Pancreas (tissue), 10 donors: ENCODE measurements at regions not wholly inside any gene's neighbourhood (a gene's known extent, or its start where the extent isn't known, plus 50 kb on each side); places are given as distances from the start of the nearest gene placed in this dataset.

Experiments used
- ATAC-seq, 4 donors: fragments of 200-7000 bp; cut with Tn5 transposase; one replicate each; pipeline versions ENCODE4 v1.8.0 to v1.9.1; 2020; ENCODE audit warnings: mild to moderate bottlenecking in 4 of 4, moderate library complexity in 4 of 4
- DNase-seq, 6 donors: peaks; one replicate each; pipeline ENCODE4 v3.0.0-alpha.2; 2020
- FAIRE-seq: peaks from 2 replicates; lab custom pipeline; 2012; peaks lifted over from hg19 to GRCh38; lab: Jason Lieb, UNC
- H3K27ac ChIP-seq, 4 donors: fragments of 200-600 bp; sonication (generic); 1 replicate in 3 of 4; 2 replicates in 1 of 4; pipeline versions ENCODE4 v1.5.0 to v1.8.0; 2020
- H3K27me3 ChIP-seq, 4 donors: fragments of 200-600 bp; one replicate each; pipeline ENCODE4 v1.8.0; 2021
- H3K36me3 ChIP-seq, 3 donors: fragments of 200-600 bp; sonication (generic) in 1 of 3; one replicate each; pipeline versions ENCODE4 v1.5.0 to v1.8.0; 2020 to 2021
- H3K4me1 ChIP-seq, 3 donors: fragments of 200-600 bp; one replicate each; pipeline ENCODE4 v1.8.0; 2021
- H3K4me3 ChIP-seq, 4 donors: fragments of 200-600 bp; sonication (generic) in 2 of 4; one replicate each; pipeline versions ENCODE4 v1.5.0 to v1.8.0; 2020 to 2021
- H3K9me3 ChIP-seq, 4 donors: fragments of 200-600 bp; one replicate each; pipeline ENCODE4 v1.8.0; 2021
- WGBS, 2 donors: extraction: QIAGEN DNeasy Blood & Tissue Kit; methylation state at CpG; one replicate each; pipeline ENCODE4 v1.1.7; 2013; 5-methylcytosine and 5-hydroxymethylcytosine counted together
- intact Hi-C, 3 donors: fragments of 100-400 bp; cut with DNase I; formaldehyde crosslinking; loops; one replicate each; pipeline versions ENCODE4 v1.11.1 to v1.14.2; 2022
- TF ChIP-seq, protein P1 (sequence below), 4 donors: fragments of 200-600 bp; sonication (generic) in 3 of 4; IDR thresholded peaks; one replicate each; pipeline versions ENCODE4 v1.5.0 to v1.8.0; 2021; ENCODE audit warnings: antibody characterized with exemption in 4 of 4
- donor health status: healthy with polysubstance abuse.
- donor health status: DM: no; HTN: no; CAD: no; lungs with moderate emphysema.
- donor health status: DM: no; HTN: no; CAD: no.
- donor health status: control.
- donor health status: control.
- donor health status: Bipolar disorder and iron deficiency.
- donor health status: DM: yes; HTN: yes; CAD: no.
- donor health status: DM: no; HTN: no; CAD: no.
- donor health status: DM: no; HTN: no; CAD: no.
- donor health status: DM: yes; HTN: yes; CAD: no.

DNA sequence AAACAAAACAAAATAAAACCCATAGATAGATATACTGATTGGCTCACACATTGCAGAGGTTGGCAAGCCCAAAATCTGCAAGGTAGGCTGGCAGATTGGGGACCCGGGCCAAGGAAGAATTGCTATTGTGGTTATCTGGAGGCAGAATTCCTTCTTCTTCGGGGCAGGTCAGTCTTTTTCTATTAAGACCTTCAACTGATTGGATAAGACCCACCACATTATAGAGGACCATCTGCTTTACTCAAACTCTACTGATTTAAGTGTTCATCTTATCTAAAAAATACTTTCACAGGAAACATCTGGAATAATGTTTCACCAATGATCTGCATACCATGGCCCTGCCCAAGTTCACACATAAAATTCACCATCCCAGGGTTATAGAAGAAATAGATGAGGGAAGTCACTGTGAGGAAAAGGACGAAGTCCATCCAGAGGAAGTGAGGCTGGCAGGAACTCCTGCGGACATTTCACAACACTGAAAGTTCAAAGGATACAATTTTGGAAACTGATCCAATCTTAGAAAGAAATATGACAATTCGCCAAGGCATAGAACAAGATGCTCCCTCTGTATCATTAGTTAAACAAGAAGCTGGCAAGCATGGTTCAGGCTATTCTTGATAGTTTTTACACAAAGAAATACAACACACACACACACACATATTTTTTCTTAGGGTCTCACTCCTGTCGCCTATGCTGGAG is 127.6 kb upstream of the MED13L start:
- Histone ChIP-seq H3K36me3 (no peaks in the 10 kb centered on the region), H3K9me3 (no peaks in the 10 kb centered on the region), H3K27me3 (no peaks in the 10 kb centered on the region), H3K27ac (no peak overlapping the region), H3K4me3 (no peak overlapping the region), H3K4me1 (no peaks in the 10 kb centered on the region)
- FAIRE-seq: no peak
- 83 to 87% methylated on average over 6 of the region's 6 CpGs for WGBS, 2 donors
- intact Hi-C loops: no loop called here
- TF ChIP-seq, protein P1, sequence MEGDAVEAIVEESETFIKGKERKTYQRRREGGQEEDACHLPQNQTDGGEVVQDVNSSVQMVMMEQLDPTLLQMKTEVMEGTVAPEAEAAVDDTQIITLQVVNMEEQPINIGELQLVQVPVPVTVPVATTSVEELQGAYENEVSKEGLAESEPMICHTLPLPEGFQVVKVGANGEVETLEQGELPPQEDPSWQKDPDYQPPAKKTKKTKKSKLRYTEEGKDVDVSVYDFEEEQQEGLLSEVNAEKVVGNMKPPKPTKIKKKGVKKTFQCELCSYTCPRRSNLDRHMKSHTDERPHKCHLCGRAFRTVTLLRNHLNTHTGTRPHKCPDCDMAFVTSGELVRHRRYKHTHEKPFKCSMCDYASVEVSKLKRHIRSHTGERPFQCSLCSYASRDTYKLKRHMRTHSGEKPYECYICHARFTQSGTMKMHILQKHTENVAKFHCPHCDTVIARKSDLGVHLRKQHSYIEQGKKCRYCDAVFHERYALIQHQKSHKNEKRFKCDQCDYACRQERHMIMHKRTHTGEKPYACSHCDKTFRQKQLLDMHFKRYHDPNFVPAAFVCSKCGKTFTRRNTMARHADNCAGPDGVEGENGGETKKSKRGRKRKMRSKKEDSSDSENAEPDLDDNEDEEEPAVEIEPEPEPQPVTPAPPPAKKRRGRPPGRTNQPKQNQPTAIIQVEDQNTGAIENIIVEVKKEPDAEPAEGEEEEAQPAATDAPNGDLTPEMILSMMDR (IDR thresholded peaks at IDR 0.05): no peak
- no peak for ATAC-seq
- DNase-seq: no peak

DNA sequence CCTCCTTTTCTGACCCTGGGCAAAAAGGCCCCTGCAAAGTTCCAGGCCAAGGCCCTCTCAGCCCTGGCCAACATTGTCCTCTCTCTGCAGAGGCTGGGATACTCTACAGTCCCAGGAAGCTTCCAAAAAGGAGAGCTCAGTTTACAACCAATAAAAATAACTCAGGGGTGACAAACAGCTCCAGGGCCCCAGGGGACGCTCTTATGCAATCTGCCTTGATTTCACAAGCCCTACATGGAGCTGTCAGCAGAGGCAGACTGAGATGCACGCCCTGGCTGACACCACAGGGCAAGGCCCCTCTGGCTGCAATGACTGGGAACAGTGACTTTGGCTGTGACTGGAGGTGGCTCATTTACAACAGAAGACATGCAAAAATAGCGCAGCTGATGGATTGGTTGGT is 129.0 kb upstream of the MED13L start:
- ATAC-seq (peak in 3 of 4 donors; percentile 62 to 82 (median 76)), FAIRE-seq (no peak), DNase-seq (peak in 3 of 6 donors; percentile 15 to 41 (median 38))
- 67 to 74% methylated on average over 3 of the region's 3 CpGs for WGBS, 2 donors
- H3K36me3 ChIP-seq: no peaks in the 10 kb centered on the region
- H3K4me3 ChIP-seq: no peak overlapping the region
- TF ChIP-seq, protein P1 (IDR thresholded peaks at IDR 0.05): no peak
- intact Hi-C loops: no loop called here
- no peaks in the 10 kb centered on the region for H3K27me3 ChIP-seq
- H3K27ac ChIP-seq: no peak overlapping the region
- no peaks in the 10 kb centered on the region for H3K4me1 ChIP-seq
- H3K9me3 ChIP-seq: no peaks in the 10 kb centered on the region

DNA sequence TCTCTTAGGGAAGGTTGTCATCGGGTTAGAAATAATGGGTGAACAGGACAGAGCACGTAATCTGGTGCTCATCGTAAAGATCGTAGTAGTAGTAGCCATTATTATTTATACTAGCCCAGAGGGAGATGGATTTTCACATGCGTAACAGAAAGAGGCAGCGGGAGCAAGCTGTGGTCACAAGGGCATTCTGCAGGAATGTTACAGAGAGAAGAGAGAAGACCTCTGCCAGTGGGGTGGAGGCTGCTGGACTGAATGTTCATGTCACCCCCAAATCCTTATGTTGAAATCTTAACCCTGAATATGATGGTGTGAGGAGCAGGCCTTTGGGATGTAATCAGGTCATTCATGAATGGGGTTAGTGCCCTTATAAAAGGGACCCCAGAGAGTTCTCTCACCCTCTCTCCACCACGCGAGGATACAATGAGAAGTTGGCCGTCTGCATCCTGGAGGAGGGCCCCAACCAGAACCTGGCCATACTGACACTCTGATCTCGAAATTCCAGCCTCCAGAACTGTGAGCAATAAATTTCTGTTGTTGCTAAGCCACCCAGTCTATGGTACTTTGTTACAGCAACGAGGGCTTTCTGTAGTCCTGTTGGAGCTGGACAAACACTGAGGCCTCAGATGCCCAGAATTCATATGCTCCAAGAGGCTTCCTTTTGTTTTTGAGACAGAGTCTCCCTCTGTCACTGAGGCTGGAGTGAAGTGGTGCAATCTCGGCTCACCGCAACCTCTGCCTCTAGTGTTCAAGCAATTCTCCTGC is 131.2 kb upstream of the MED13L start:
- Histone ChIP-seq H3K9me3 (no peaks in the 10 kb centered on the region), H3K36me3 (no peaks in the 10 kb centered on the region), H3K4me3 (no peak overlapping the region), H3K4me1 (no peaks in the 10 kb centered on the region), H3K27me3 (no peaks in the 10 kb centered on the region), H3K27ac (no peak overlapping the region)
- TF ChIP-seq, protein P1 (IDR thresholded peaks at IDR 0.05): no peak
- DNase-seq (no peak), ATAC-seq (no peak), FAIRE-seq (no peak)
- intact Hi-C loops: no loop called here
- WGBS, 2 donors: 90 to 92% methylated on average over 13 of the region's 13 CpGs

DNA sequence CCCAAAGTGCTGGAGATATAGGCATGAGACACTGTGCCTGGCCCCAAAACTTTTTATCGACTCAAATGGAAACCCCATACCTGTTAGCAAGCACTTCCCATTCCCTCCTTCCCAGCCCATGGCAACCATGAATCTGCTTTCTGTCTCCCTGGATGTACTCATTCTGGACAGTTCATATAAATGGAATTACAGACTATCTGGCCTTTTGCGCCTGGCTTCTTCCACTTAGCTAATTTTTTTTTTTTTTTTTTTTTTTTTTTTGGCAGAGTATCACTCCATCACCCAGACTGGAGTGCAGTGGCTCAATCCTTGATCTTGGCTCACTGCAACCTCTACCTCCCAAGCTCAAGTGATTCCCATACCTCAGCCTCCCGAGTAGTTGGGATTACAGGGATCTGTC is 134.5 kb upstream of the MED13L start:
- WGBS, 2 donors: 82 to 92% methylated on average over 3 of the region's 3 CpGs
- H3K36me3 ChIP-seq: no peaks in the 10 kb centered on the region
- TF ChIP-seq, protein P1 (IDR thresholded peaks at IDR 0.05): no peak
- H3K4me1 ChIP-seq: no peaks in the 10 kb centered on the region
- H3K9me3 ChIP-seq: no peaks in the 10 kb centered on the region
- H3K27me3 ChIP-seq: no peaks in the 10 kb centered on the region
- FAIRE-seq: no peak
- no peak for ATAC-seq
- no peak overlapping the region for H3K27ac ChIP-seq
- no peak overlapping the region for H3K4me3 ChIP-seq
- intact Hi-C loops: no loop called here
- DNase-seq: no peak

DNA sequence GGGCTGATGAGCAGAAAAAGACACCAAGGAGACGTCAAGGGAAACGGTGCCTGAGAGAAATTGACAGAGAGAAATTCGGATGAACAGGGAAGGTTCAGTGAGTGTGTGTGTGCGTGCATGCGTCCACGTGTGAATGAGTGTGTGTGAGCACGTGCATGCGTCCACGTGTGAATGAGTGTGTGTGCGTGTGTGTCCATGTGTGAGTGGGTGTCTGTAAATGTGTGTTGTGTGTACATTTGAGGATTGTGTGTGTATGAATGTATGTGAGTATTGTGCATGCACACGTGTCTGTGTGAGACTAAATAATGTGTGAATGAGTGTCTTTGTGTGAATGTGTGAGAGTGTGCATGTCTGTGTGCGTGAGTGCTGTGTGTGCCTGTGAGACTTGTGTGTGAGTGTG is 137.4 kb upstream of the MED13L start:
- TF ChIP-seq, protein P1 (IDR thresholded peaks at IDR 0.05): no peak
- no peak for DNase-seq
- intact Hi-C loops: no loop called here
- Histone ChIP-seq H3K9me3 (no peaks in the 10 kb centered on the region), H3K36me3 (no peaks in the 10 kb centered on the region), H3K27me3 (no peaks in the 10 kb centered on the region), H3K4me1 (no peaks in the 10 kb centered on the region), H3K27ac (no peak overlapping the region), H3K4me3 (no peak overlapping the region)
- FAIRE-seq: no peak
- 74 to 78% methylated on average over 12 of the region's 12 CpGs for WGBS, 2 donors
- ATAC-seq: no peak
